Endothelial cell of umbilical vein (primary cell): ENCODE measurements at regions not wholly inside any gene's neighbourhood (a gene's known extent, or its start where the extent isn't known, plus 50 kb on each side); places are given as distances from the start of the nearest gene placed in this dataset.

Source experiments
- CTCF ChIP-seq, 2 donors: IDR thresholded peaks; 1 replicate in 1 of 2; 2 replicates in 1 of 2; pipeline ENCODE4 v1.5.1; 2011; ENCODE audit warnings: low read length in 2 of 2, mild to moderate bottlenecking in 2 of 2, moderate library complexity in 2 of 2, control low read depth in 1 of 2, inconsistent platforms in 1 of 2, low read depth in 1 of 2; ENCODE audit not compliant: insufficient read depth in 1 of 2; ENCODE audit errors: extremely low read depth in 1 of 2
- EZH2 ChIP-seq: IDR thresholded peaks from 2 replicates; pipeline ENCODE4 v1.6.1; 2012; ENCODE audit warnings: borderline replicate concordance, low read depth, mild to moderate bottlenecking, moderate library complexity, low read length, inconsistent platforms; ENCODE audit not compliant: severe bottlenecking
- FOS ChIP-seq: IDR thresholded peaks from 2 replicates; pipeline ENCODE4 v1.6.1; 2011; ENCODE audit warnings: mild to moderate bottlenecking, low read length, moderate library complexity, borderline replicate concordance; ENCODE audit not compliant: insufficient read depth
- JUN ChIP-seq: IDR thresholded peaks from 2 replicates; pipeline ENCODE4 v1.6.1; 2011; ENCODE audit warnings: borderline replicate concordance, low read depth; ENCODE audit not compliant: insufficient read length, insufficient read depth
- MAX ChIP-seq: IDR thresholded peaks from 2 replicates; pipeline ENCODE4 v1.6.1; 2011; ENCODE audit not compliant: insufficient read depth, insufficient read length
- MYC ChIP-seq: IDR thresholded peaks from one replicate; pipeline ENCODE4 v1.6.1; 2011; ENCODE audit warnings: mild to moderate bottlenecking, low read depth, low read length
- POLR2A ChIP-seq: IDR thresholded peaks from 2 replicates; pipeline ENCODE4 v1.6.1; 2012; ENCODE audit warnings: low read depth, mild to moderate bottlenecking, control low read depth, low read length
- POLR2AphosphoS5 ChIP-seq: IDR thresholded peaks from 2 replicates; pipeline ENCODE4 v1.6.1; 2012; ENCODE audit warnings: low read depth, mild to moderate bottlenecking, control low read depth, low read length, moderate library complexity; ENCODE audit not compliant: insufficient read depth

- TF ChIP-seq CTCF (IDR thresholded peaks at IDR 0.05; ENCODE audit: extremely low read depth in 1 of 2, insufficient read depth in 1 of 2, low read depth in 1 of 2, low read length in 2 of 2) (no peak), POLR2A (no peak), MAX (no peak), EZH2 (no peak), POLR2AphosphoS5 (no peak), FOS (no peak), JUN (no peak), MYC (no peak)
Observed at GRCh38 chr6:80667006-80667405, 560.5 kb downstream of the BCKDHB start.
